ENCODE measurements at regions not wholly inside any gene's neighbourhood (a gene's known extent, or its start where the extent isn't known, plus 50 kb on each side); places are given as distances from the start of the nearest gene placed in this dataset.

- no peaks in the 10 kb centered on the region for H3K9me1 ChIP-seq (ENCODE audit: control insufficient read depth, extremely low read depth, insufficient read depth, low read length)
- no peak overlapping the region for H3K27ac ChIP-seq (ENCODE audit: control insufficient read depth, insufficient read depth, low read length)
- no peaks in the 10 kb centered on the region for H3K79me2 ChIP-seq (ENCODE audit: control insufficient read depth, insufficient read depth, low read length)
- no peak for TF ChIP-seq EZH2 (IDR thresholded peaks at IDR 0.05; ENCODE audit: low read length)
- H3K4me1 ChIP-seq (ENCODE audit: control insufficient read depth, extremely low read depth, insufficient read depth, low read length), result no peaks in the 10 kb centered on the region
- FAIRE-seq (no peak), DNase-seq (ENCODE audit: low read depth, low spot score) (no peak)
- no peaks in the 10 kb centered on the region for H3K9me3 ChIP-seq (ENCODE audit: control insufficient read depth, low read depth, low read length)
- no peaks in the 10 kb centered on the region for H3K36me3 ChIP-seq (ENCODE audit: control insufficient read depth in 2 of 2, extremely low read depth in 1 of 2, insufficient read depth in 2 of 2, low read length in 2 of 2)
- H3K4me2 ChIP-seq (ENCODE audit: control insufficient read depth, extremely low read depth, insufficient read depth, low read depth, low read length), result no peak overlapping the region
- H2AFZ ChIP-seq (ENCODE audit: control insufficient read depth, low read length), result no peak overlapping the region
- dilution Hi-C loops (cut with MboI; ENCODE audit: extremely low pct_ligation_motif_present, low sequenced_read_pairs), result no loop called here
- no peak overlapping the region for H3K9ac ChIP-seq (ENCODE audit: control insufficient read depth, extremely low read depth, insufficient read depth, low read length)
- H3K4me3 ChIP-seq (ENCODE audit: control insufficient read depth in 2 of 3, extremely low read depth in 1 of 3, insufficient read depth in 2 of 3, low read depth in 1 of 3, low read length in 3 of 3), result no peak overlapping the region
- H3K27me3 ChIP-seq (ENCODE audit: control insufficient read depth, extremely low read depth, insufficient read depth, low read length), result no peaks in the 10 kb centered on the region
- no peaks in the 10 kb centered on the region for H4K20me1 ChIP-seq (ENCODE audit: control insufficient read depth, extremely low read depth, insufficient read depth, low read length)
These were observed 764.8 kb upstream of the LUZP2 start for GRCh38 chr11:23732026-23732425.

GRCh38 chr11:23746896-23747295 is 750.0 kb upstream of the LUZP2 start:
- no peaks in the 10 kb centered on the region for H3K27me3 ChIP-seq (ENCODE audit: control insufficient read depth, extremely low read depth, insufficient read depth, low read length)
- H3K79me2 ChIP-seq (ENCODE audit: control insufficient read depth, insufficient read depth, low read length), result no peaks in the 10 kb centered on the region
- no peaks in the 10 kb centered on the region for H3K9me1 ChIP-seq (ENCODE audit: control insufficient read depth, extremely low read depth, insufficient read depth, low read length)
- no peak overlapping the region for H3K4me3 ChIP-seq (ENCODE audit: control insufficient read depth in 2 of 3, extremely low read depth in 1 of 3, insufficient read depth in 2 of 3, low read depth in 1 of 3, low read length in 3 of 3)
- no peak overlapping the region for H3K27ac ChIP-seq (ENCODE audit: control insufficient read depth, insufficient read depth, low read length)
- no peaks in the 10 kb centered on the region for H3K36me3 ChIP-seq (ENCODE audit: control insufficient read depth in 2 of 2, extremely low read depth in 1 of 2, insufficient read depth in 2 of 2, low read length in 2 of 2)
- FAIRE-seq, result no peak
- no peaks in the 10 kb centered on the region for H3K4me1 ChIP-seq (ENCODE audit: control insufficient read depth, extremely low read depth, insufficient read depth, low read length)
- H3K9ac ChIP-seq (ENCODE audit: control insufficient read depth, extremely low read depth, insufficient read depth, low read length), result no peak overlapping the region
- DNase-seq (ENCODE audit: low read depth, low spot score), result no peak
- H3K4me2 ChIP-seq (ENCODE audit: control insufficient read depth, extremely low read depth, insufficient read depth, low read depth, low read length), result no peak overlapping the region
- dilution Hi-C loops (cut with MboI; ENCODE audit: extremely low pct_ligation_motif_present, low sequenced_read_pairs), result no loop called here
- H3K9me3 ChIP-seq (ENCODE audit: control insufficient read depth, low read depth, low read length), result no peaks in the 10 kb centered on the region
- no peak overlapping the region for H2AFZ ChIP-seq (ENCODE audit: control insufficient read depth, low read length)
- no peaks in the 10 kb centered on the region for H4K20me1 ChIP-seq (ENCODE audit: control insufficient read depth, extremely low read depth, insufficient read depth, low read length)
- TF ChIP-seq EZH2 (IDR thresholded peaks at IDR 0.05; ENCODE audit: low read length) (no peak), CTCF (optimal IDR thresholded peaks at IDR 0.05 in 1 of 3, IDR thresholded peaks at IDR 0.05 in 1 of 3, conservative IDR thresholded peaks at IDR 0.05 in 1 of 3; ENCODE audit: extremely low read depth in 1 of 3, insufficient read depth in 2 of 3, low read length in 3 of 3) (no peak)

DNA sequence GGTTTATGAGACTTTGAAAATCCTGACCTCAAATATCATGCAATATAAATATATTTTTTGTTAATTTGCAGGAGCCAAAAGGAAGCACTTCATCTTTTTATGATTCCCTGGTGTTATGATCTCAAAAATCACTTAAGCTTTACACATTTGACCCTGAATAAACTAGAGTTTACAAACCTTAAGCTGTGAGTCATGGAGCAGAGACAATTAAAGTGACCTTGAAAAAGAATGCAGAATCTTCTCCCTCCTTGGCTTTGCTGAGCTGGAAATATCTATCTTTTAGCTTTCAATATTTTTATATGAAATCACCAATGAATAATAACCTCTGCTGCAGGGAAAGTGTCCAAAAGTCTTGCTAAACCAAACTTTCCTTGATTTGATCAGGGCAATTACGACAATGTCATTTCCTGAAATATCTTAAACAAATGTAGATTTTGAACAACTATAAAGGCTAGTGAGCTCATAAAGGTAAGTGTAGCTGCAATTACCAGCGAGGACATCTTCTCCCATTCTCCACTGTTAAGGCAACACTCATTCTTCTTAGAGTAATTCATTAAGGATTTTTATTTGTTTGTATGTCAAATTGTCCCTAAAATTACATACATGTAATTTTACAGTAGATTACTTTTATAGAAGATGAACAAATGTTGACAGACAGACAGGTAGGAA is 747.0 kb upstream of the LUZP2 start:
- no peaks in the 10 kb centered on the region for H3K79me2 ChIP-seq (ENCODE audit: control insufficient read depth, insufficient read depth, low read length)
- no peaks in the 10 kb centered on the region for H3K9me3 ChIP-seq (ENCODE audit: control insufficient read depth, low read depth, low read length)
- no peak overlapping the region for H3K9ac ChIP-seq (ENCODE audit: control insufficient read depth, extremely low read depth, insufficient read depth, low read length)
- no peak for TF ChIP-seq EZH2 (IDR thresholded peaks at IDR 0.05; ENCODE audit: low read length)
- TF ChIP-seq CTCF (optimal IDR thresholded peaks at IDR 0.05 in 1 of 3, IDR thresholded peaks at IDR 0.05 in 1 of 3, conservative IDR thresholded peaks at IDR 0.05 in 1 of 3; ENCODE audit: extremely low read depth in 1 of 3, insufficient read depth in 2 of 3, low read length in 3 of 3), result no peak
- H4K20me1 ChIP-seq (ENCODE audit: control insufficient read depth, extremely low read depth, insufficient read depth, low read length), result no peaks in the 10 kb centered on the region
- no peak for DNase-seq (ENCODE audit: low read depth, low spot score)
- H3K9me1 ChIP-seq (ENCODE audit: control insufficient read depth, extremely low read depth, insufficient read depth, low read length), result no peaks in the 10 kb centered on the region
- FAIRE-seq, result no peak
- dilution Hi-C loops (cut with MboI; ENCODE audit: extremely low pct_ligation_motif_present, low sequenced_read_pairs), result no loop called here
- no peak overlapping the region for H3K4me2 ChIP-seq (ENCODE audit: control insufficient read depth, extremely low read depth, insufficient read depth, low read depth, low read length)
- H3K4me3 ChIP-seq (ENCODE audit: control insufficient read depth in 2 of 3, extremely low read depth in 1 of 3, insufficient read depth in 2 of 3, low read depth in 1 of 3, low read length in 3 of 3), result no peak overlapping the region
- no peaks in the 10 kb centered on the region for H3K27me3 ChIP-seq (ENCODE audit: control insufficient read depth, extremely low read depth, insufficient read depth, low read length)
- H3K4me1 ChIP-seq (ENCODE audit: control insufficient read depth, extremely low read depth, insufficient read depth, low read length), result no peaks in the 10 kb centered on the region
- H3K27ac ChIP-seq (ENCODE audit: control insufficient read depth, insufficient read depth, low read length), result no peak overlapping the region
- H3K36me3 ChIP-seq (ENCODE audit: control insufficient read depth in 2 of 2, extremely low read depth in 1 of 2, insufficient read depth in 2 of 2, low read length in 2 of 2), result no peaks in the 10 kb centered on the region
- no peak overlapping the region for H2AFZ ChIP-seq (ENCODE audit: control insufficient read depth, low read length)
